Cerebellar cortex (tissue), 1 donor: ENCODE measurements at regions not wholly inside any gene's neighbourhood (a gene's known extent, or its start where the extent isn't known, plus 50 kb on each side); places are given as distances from the start of the nearest gene placed in this dataset.

Experiments used
- DNase-seq: peaks from one replicate; pipeline ENCODE4 v3.0.0-alpha.2; 2015; ENCODE audit warnings: low spot score

- no peak for DNase-seq
These were observed 259.6 kb downstream of the TSHZ3 start for GRCh38 chr19:31089681-31090080.

GRCh38 chr19:31085125-31085524 is 264.1 kb downstream of the TSHZ3 start:
- DNase-seq, result no peak

- DNase-seq, result no peak
These were observed 266.1 kb downstream of the TSHZ3 start for GRCh38 chr19:31083105-31083504.

- DNase-seq, result no peak
These were observed 274.0 kb downstream of the TSHZ3 start for GRCh38 chr19:31075146-31075655.

GRCh38 chr19:31074199-31075125 is 274.8 kb downstream of the TSHZ3 start:
- no peak for DNase-seq

- no peak for DNase-seq
These were observed 275.6 kb downstream of the TSHZ3 start for GRCh38 chr19:31073485-31074198.

GRCh38 chr19:31072451-31072850 is 276.8 kb downstream of the TSHZ3 start:
- no peak for DNase-seq

GRCh38 chr19:31071136-31071855 is 277.9 kb downstream of the TSHZ3 start:
- no peak for DNase-seq

- no peak for DNase-seq
These were observed 278.8 kb downstream of the TSHZ3 start for GRCh38 chr19:31070146-31071065.

GRCh38 chr19:31068268-31068667 is 281.0 kb downstream of the TSHZ3 start:
- no peak for DNase-seq

- DNase-seq, result no peak
These were observed 282.9 kb downstream of the TSHZ3 start for GRCh38 chr19:31066385-31066784.

- DNase-seq, result no peak
These were observed 284.7 kb downstream of the TSHZ3 start for GRCh38 chr19:31064491-31064890.

- DNase-seq, result no peak
These were observed 290.4 kb downstream of the TSHZ3 start for GRCh38 chr19:31058676-31059340.

- DNase-seq, result no peak
These were observed 291.8 kb downstream of the TSHZ3 start for GRCh38 chr19:31057476-31057875.

- no peak for DNase-seq
These were observed 293.8 kb downstream of the TSHZ3 start for GRCh38 chr19:31055454-31055853.

GRCh38 chr19:31054430-31054829 is 294.8 kb downstream of the TSHZ3 start:
- DNase-seq, result no peak

GRCh38 chr19:31049431-31049830 is 299.8 kb downstream of the TSHZ3 start:
- DNase-seq, result no peak

- no peak for DNase-seq
These were observed 303.2 kb downstream of the TSHZ3 start for GRCh38 chr19:31046024-31046423.

GRCh38 chr19:31041461-31041860 is 307.8 kb downstream of the TSHZ3 start:
- no peak for DNase-seq

- no peak for DNase-seq
These were observed 310.1 kb downstream of the TSHZ3 start for GRCh38 chr19:31039151-31039550.
